Eye (tissue), 1 donor: ENCODE measurements at regions not wholly inside any gene's neighbourhood (a gene's known extent, or its start where the extent isn't known, plus 50 kb on each side); places are given as distances from the start of the nearest gene placed in this dataset.
"Not testable (repeated sequence)": the region's sequence is repeated elsewhere in the genome, so short reads cannot be mapped to it uniquely, and the experiment has no call there.

Experiments used
- DNase-seq: peaks from one replicate; pipeline ENCODE4 v3.0.0-alpha.2; 2015

- DNase-seq: no peak
These were observed 178.0 kb downstream of the KCTD12 start for GRCh38 chr13:76708138-76708688.

- no peak for DNase-seq
These were observed 178.8 kb downstream of the KCTD12 start for GRCh38 chr13:76707360-76707759.

- no peak for DNase-seq
These were observed 182.4 kb downstream of the KCTD12 start for GRCh38 chr13:76703621-76704288.

- no peak for DNase-seq
These were observed 183.0 kb downstream of the KCTD12 start for GRCh38 chr13:76703216-76703615.

GRCh38 chr13:76697288-76697687 is 188.9 kb downstream of the KCTD12 start:
- no peak for DNase-seq

GRCh38 chr13:76696370-76696769 is 189.8 kb downstream of the KCTD12 start:
- DNase-seq: no peak

- DNase-seq: no peak
These were observed 193.1 kb downstream of the KCTD12 start for GRCh38 chr13:76693086-76693485.

- DNase-seq: no peak
These were observed 193.9 kb downstream of the KCTD12 start for GRCh38 chr13:76692346-76692745.

GRCh38 chr13:76690611-76691010 is 195.6 kb downstream of the KCTD12 start:
- DNase-seq: no peak

- no peak for DNase-seq
These were observed 198.7 kb downstream of the KCTD12 start for GRCh38 chr13:76687467-76687866.

- no peak for DNase-seq
These were observed 200.3 kb downstream of the KCTD12 start for GRCh38 chr13:76685938-76686337.

- DNase-seq: peak; percentile 33
These were observed 201.9 kb downstream of the KCTD12 start for GRCh38 chr13:76684336-76684735.

- DNase-seq: no peak
These were observed 202.4 kb downstream of the KCTD12 start for GRCh38 chr13:76683854-76684253.

- no peak for DNase-seq
These were observed 203.0 kb downstream of the KCTD12 start for GRCh38 chr13:76683168-76683567.

GRCh38 chr13:76680112-76680511 is 206.1 kb downstream of the KCTD12 start:
- no peak for DNase-seq

GRCh38 chr13:76677043-76677442 is 209.2 kb downstream of the KCTD12 start:
- peak; percentile 40 for DNase-seq

- no peak for DNase-seq
These were observed 213.8 kb downstream of the KCTD12 start for GRCh38 chr13:76672420-76672819.

GRCh38 chr13:76668716-76669115 is 217.5 kb downstream of the KCTD12 start:
- no peak for DNase-seq

- DNase-seq: no peak
These were observed 218.1 kb downstream of the KCTD12 start for GRCh38 chr13:76668141-76668540.

GRCh38 chr13:76667551-76667950 is 218.7 kb downstream of the KCTD12 start:
- no peak for DNase-seq

- no peak for DNase-seq
These were observed 222.4 kb downstream of the KCTD12 start for GRCh38 chr13:76663592-76664335.

- not testable (repeated sequence) for DNase-seq
These were observed 227.1 kb downstream of the KCTD12 start for GRCh38 chr13:76659074-76659473.

- DNase-seq: no peak
These were observed 229.7 kb downstream of the KCTD12 start for GRCh38 chr13:76656500-76656899.

GRCh38 chr13:76656056-76656455 is 230.1 kb downstream of the KCTD12 start:
- no peak for DNase-seq
